Endodermal cell (in vitro differentiated cells): ENCODE measurements at regions not wholly inside any gene's neighbourhood (a gene's known extent, or its start where the extent isn't known, plus 50 kb on each side); places are given as distances from the start of the nearest gene placed in this dataset.

ENCODE experiments used
- DNase-seq: peaks from one replicate; pipeline ENCODE4 v3.0.0-alpha.2; 2017
- H3K27ac ChIP-seq: 2 replicates; pipeline ENCODE4 v1.5.1; 2013; ENCODE audit warnings: mild to moderate bottlenecking, low read depth, low read length, moderate library complexity
- H3K27me3 ChIP-seq: 2 replicates; pipeline ENCODE4 v1.6.1; 2013; ENCODE audit warnings: mild to moderate bottlenecking, low read length, moderate library complexity; ENCODE audit not compliant: insufficient read depth, control insufficient read depth, poor library complexity, severe bottlenecking
- H3K36me3 ChIP-seq: 2 replicates; pipeline ENCODE4 v1.7.0; 2013; ENCODE audit warnings: mild to moderate bottlenecking, low read length, moderate library complexity; ENCODE audit not compliant: control insufficient read depth, insufficient read depth
- H3K4me1 ChIP-seq: one replicate; pipeline ENCODE4 v1.7.0; 2013; ENCODE audit warnings: low read length; ENCODE audit not compliant: control insufficient read depth, insufficient read depth
- H3K4me3 ChIP-seq: 2 replicates; pipeline ENCODE4 v1.5.1; 2013; ENCODE audit warnings: mild to moderate bottlenecking, low read length, moderate library complexity
- H3K9ac ChIP-seq: 2 replicates; pipeline ENCODE4 v1.6.1; 2013; ENCODE audit warnings: mild to moderate bottlenecking, low read length, moderate library complexity; ENCODE audit not compliant: poor library complexity, severe bottlenecking; ENCODE audit errors: extremely low read depth
- H3K9me3 ChIP-seq: 2 replicates; pipeline ENCODE4 v1.6.1; 2013; ENCODE audit warnings: mild to moderate bottlenecking, low read length, moderate library complexity; ENCODE audit not compliant: control insufficient read depth
- H3K27ac Mint-ChIP-seq: 2 replicates; pipeline ENCODE4 v1.8.0; 2020; ENCODE audit warnings: mixed read lengths
- H3K27me3 Mint-ChIP-seq: 2 replicates; pipeline ENCODE4 v1.8.0; 2021; ENCODE audit warnings: mild to moderate bottlenecking, mixed read lengths; ENCODE audit not compliant: insufficient read depth
- H3K36me3 Mint-ChIP-seq: 2 replicates; pipeline ENCODE4 v1.8.0; 2020; ENCODE audit warnings: low read depth, mixed read lengths
- H3K4me1 Mint-ChIP-seq: 2 replicates; pipeline ENCODE4 v1.8.0; 2020; ENCODE audit warnings: mixed read lengths
- H3K4me3 Mint-ChIP-seq: 2 replicates; pipeline ENCODE4 v1.8.0; 2020; ENCODE audit warnings: mild to moderate bottlenecking, moderate library complexity, mixed read lengths
- H3K9me3 Mint-ChIP-seq: 2 replicates; pipeline ENCODE4 v1.8.0; 2020; ENCODE audit warnings: mild to moderate bottlenecking, mixed read lengths
- CTCF ChIP-seq: fragments of 200-600 bp; sonication (generic); conservative IDR thresholded peaks from 2 replicates; pipeline ENCODE4 v1.5.0; 2021; ENCODE audit warnings: antibody characterized with exemption, mild to moderate bottlenecking
- WGBS, 2 experiments: methylation state at CpG; one replicate each; pipeline versions ENCODE4 v1.1.5 to v1.1.7; 2013; ENCODE audit warnings: missing lambda C conversion rate in 2 of 2, mixed read lengths in 1 of 2; ENCODE audit not compliant: insufficient coverage in 1 of 2, insufficient read length in 1 of 2; 5-methylcytosine and 5-hydroxymethylcytosine counted together

GRCh38 chr1:118563981-118564951 lies 379.2 kb upstream of the SPAG17 start:
- peak; percentile 42 for TF ChIP-seq CTCF
- Histone ChIP-seq H3K4me1 (no peaks in the 10 kb centered on the region), H3K4me3 (no peak overlapping the region), H3K36me3 (no peaks in the 10 kb centered on the region), H3K27me3 (no peaks in the 10 kb centered on the region), H3K9me3 (no peaks in the 10 kb centered on the region), H3K27ac (peak overlapping the region; percentile 44), H3K9ac (no peak overlapping the region)
- no peaks in the 10 kb centered on the region for H3K36me3 Mint-ChIP-seq
- WGBS, 2 experiments: 51 to 77% methylated on average over 4 to 6 of the region's 6 CpGs
- no peaks in the 10 kb centered on the region for H3K27me3 Mint-ChIP-seq
- DNase-seq: peak; percentile 57
- no peak overlapping the region for H3K27ac Mint-ChIP-seq
- H3K9me3 Mint-ChIP-seq: no peaks in the 10 kb centered on the region
- no peak overlapping the region for H3K4me3 Mint-ChIP-seq
- H3K4me1 Mint-ChIP-seq: peaks cover 5% of the 10 kb centered on the region

GRCh38 chr1:118558933-118559332 lies 373.9 kb upstream of the SPAG17 start:
- Mint-ChIP-seq H3K4me1 (no peaks in the 10 kb centered on the region), H3K4me3 (no peak overlapping the region), H3K9me3 (no peaks in the 10 kb centered on the region), H3K36me3 (no peaks in the 10 kb centered on the region), H3K27me3 (no peaks in the 10 kb centered on the region), H3K27ac (no peak overlapping the region)
- no peak for DNase-seq
- H3K4me1 ChIP-seq: no peaks in the 10 kb centered on the region
- WGBS, 2 experiments: 67 to 92% methylated on average over 1 to 3 of the region's 3 CpGs
- no peak overlapping the region for H3K4me3 ChIP-seq
- no peaks in the 10 kb centered on the region for H3K27me3 ChIP-seq
- TF ChIP-seq CTCF: no peak
- no peaks in the 10 kb centered on the region for H3K36me3 ChIP-seq
- no peak overlapping the region for H3K27ac ChIP-seq
- H3K9ac ChIP-seq: no peak overlapping the region
- H3K9me3 ChIP-seq: no peaks in the 10 kb centered on the region

- no peak overlapping the region for H3K4me3 Mint-ChIP-seq
- Histone ChIP-seq H3K9ac (no peak overlapping the region), H3K36me3 (no peaks in the 10 kb centered on the region), H3K9me3 (no peaks in the 10 kb centered on the region), H3K4me1 (no peaks in the 10 kb centered on the region), H3K27ac (no peak overlapping the region), H3K27me3 (no peaks in the 10 kb centered on the region), H3K4me3 (no peak overlapping the region)
- no peaks in the 10 kb centered on the region for H3K4me1 Mint-ChIP-seq
- 60 to 86% methylated on average over 1 to 2 of the region's 2 CpGs for WGBS, 2 experiments
- no peaks in the 10 kb centered on the region for H3K36me3 Mint-ChIP-seq
- no peak overlapping the region for H3K27ac Mint-ChIP-seq
- H3K9me3 Mint-ChIP-seq: peaks cover 6% of the 10 kb centered on the region
- no peaks in the 10 kb centered on the region for H3K27me3 Mint-ChIP-seq
- DNase-seq: no peak
- TF ChIP-seq CTCF: no peak
Measured at GRCh38 chr1:118556936-118557335, 371.9 kb upstream of the SPAG17 start.
